ENCODE measurements at regions not wholly inside any gene's neighbourhood (a gene's known extent, or its start where the extent isn't known, plus 50 kb on each side); places are given as distances from the start of the nearest gene placed in this dataset.

GRCh38 chr3:31064021-31064420 is 169.6 kb upstream of the GADL1 start:
- intact Hi-C loops (cut with micrococcal nuclease): no loop called here
- Histone ChIP-seq H3K4ac (ENCODE audit: low read depth, low read length) (no peak overlapping the region), H3K18ac (ENCODE audit: low read depth, low read length) (no peak overlapping the region), H4K20me1 (ENCODE audit: insufficient read depth, low read length) (no peaks in the 10 kb centered on the region), H3K4me1 (ENCODE audit: control insufficient read depth, insufficient read depth, low read length) (no peaks in the 10 kb centered on the region), H3K9ac (ENCODE audit: low read depth, low read length) (no peak overlapping the region), H2BK20ac (ENCODE audit: low read depth, low read length) (no peak overlapping the region), H3K23ac (ENCODE audit: low read depth, low read length) (no peak overlapping the region), H2AK9ac (replicated peaks; ENCODE audit: low read depth, low read length, poor library complexity) (no peak overlapping the region), H3K27me3 (ENCODE audit: control insufficient read depth, insufficient read depth, low read length) (no peaks in the 10 kb centered on the region), H2AFZ (replicated peaks; ENCODE audit: low read length, poor library complexity) (no peak overlapping the region), H3K9me1 (ENCODE audit: insufficient read depth, low read length) (no peaks in the 10 kb centered on the region), H3K4me3 (ENCODE audit: insufficient read depth, low read depth, low read length) (no peak overlapping the region), H2BK15ac (ENCODE audit: low read depth, low read length) (no peak overlapping the region), H3K79me1 (ENCODE audit: low read depth in 1 of 2, low read length in 2 of 2) (no peaks in the 10 kb centered on the region), H2BK120ac (ENCODE audit: low read depth, low read length) (no peak overlapping the region), H4K8ac (ENCODE audit: low read depth in 2 of 2, low read length in 2 of 2) (no peak overlapping the region), H3K27ac (ENCODE audit: insufficient read depth, low read length) (no peak overlapping the region), H4K91ac (ENCODE audit: insufficient read depth, low read depth, low read length) (no peak overlapping the region), H3K4me2 (ENCODE audit: low read depth, low read length) (no peak overlapping the region), H3K9me3 (ENCODE audit: control insufficient read depth, insufficient read depth, low read length) (no peaks in the 10 kb centered on the region), H3K56ac (ENCODE audit: extremely low read depth, insufficient read depth, low read length) (no peak overlapping the region), H4K5ac (ENCODE audit: low read depth, low read length) (no peak overlapping the region), H3K36me3 (ENCODE audit: control insufficient read depth, insufficient read depth, low read length) (no peaks in the 10 kb centered on the region), H2BK5ac (ENCODE audit: low read depth, low read length, poor library complexity, severe bottlenecking) (no peak overlapping the region), H2AK5ac (ENCODE audit: low read depth, low read length) (no peak overlapping the region), H3K14ac (replicated peaks; ENCODE audit: low read depth, low read length) (no peak overlapping the region)
- DNase-seq (peak; percentile 10), ATAC-seq (ENCODE audit: low read depth) (no peak)
- TF ChIP-seq MAZ (IDR thresholded peaks at IDR 0.05; ENCODE audit: borderline replicate concordance, low read depth, low read length): no peak
- TF ChIP-seq POLR2A (IDR thresholded peaks at IDR 0.05; ENCODE audit: low read depth, low read length): no peak
- TF ChIP-seq FOS (IDR thresholded peaks at IDR 0.05; ENCODE audit: low read depth, low read length): no peak
- no peak for TF ChIP-seq CHD1 (IDR thresholded peaks at IDR 0.05; ENCODE audit: low read depth, low read length)
- no TSS peak for BruUV-seq (replicated peaks)
- dilution Hi-C loops (cut with HindIII; ENCODE audit: low sequenced_read_pairs, unreplicated experiment): no loop called here
- POLR2A ChIA-PET (ENCODE audit: unreplicated experiment): no interaction called here
- in situ Hi-C loops (cut with MboI; ENCODE audit: low sequenced_read_pairs): no loop called here
- CTCF ChIA-PET: no interaction called here

All from IMR-90 (cell line).